ENCODE measurements at regions not wholly inside any gene's neighbourhood (a gene's known extent, or its start where the extent isn't known, plus 50 kb on each side); places are given as distances from the start of the nearest gene placed in this dataset.
"Not testable (repeated sequence)": the region's sequence is repeated elsewhere in the genome, so short reads cannot be mapped to it uniquely, and the experiment has no call there.

- no peak for DNase-seq
Measured at GRCh38 chr5:58294598-58295305, 165.1 kb downstream of the PLK2 start.

- not testable (repeated sequence) for DNase-seq
Measured at GRCh38 chr5:58288275-58288674, 171.6 kb downstream of the PLK2 start.

DNA sequence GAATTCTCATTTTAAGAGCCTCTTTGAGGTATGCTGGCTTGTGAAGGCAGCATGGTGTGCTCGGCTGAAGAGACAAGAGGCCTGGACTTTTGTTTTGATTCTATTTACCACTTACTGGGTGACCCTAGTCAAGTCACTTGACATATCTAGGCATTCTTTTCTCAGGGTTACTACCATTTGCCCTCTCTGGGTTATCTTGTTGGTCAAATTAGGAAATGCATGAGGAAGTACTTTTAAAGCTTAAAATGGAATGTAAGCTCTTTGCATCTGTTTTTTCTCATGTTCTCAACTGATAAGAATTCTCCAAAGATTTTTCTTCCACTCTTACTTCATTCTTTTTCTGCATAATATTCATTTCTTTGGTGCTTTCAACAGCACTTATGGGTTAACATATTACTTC is 173.1 kb downstream of the PLK2 start:
- no peak for DNase-seq

DNA sequence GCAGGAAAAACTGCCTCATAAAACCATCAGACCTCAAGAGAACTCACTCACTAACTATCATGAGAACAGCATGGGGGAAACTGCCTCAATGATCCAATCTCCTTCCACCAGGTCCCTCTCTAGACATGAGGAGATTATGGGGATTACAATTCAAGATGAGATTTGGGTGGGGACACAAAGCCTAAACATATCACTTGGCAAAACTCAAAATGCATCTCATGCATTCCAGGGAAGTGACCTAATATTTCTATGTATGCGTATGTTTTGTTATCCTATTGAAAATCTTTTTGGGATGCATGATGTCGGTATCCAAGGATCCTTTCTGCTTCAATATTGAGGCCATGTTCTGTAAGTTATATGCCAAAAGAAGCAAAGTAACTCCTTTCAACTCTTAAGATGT is 174.0 kb downstream of the PLK2 start:
- no peak for DNase-seq

DNA sequence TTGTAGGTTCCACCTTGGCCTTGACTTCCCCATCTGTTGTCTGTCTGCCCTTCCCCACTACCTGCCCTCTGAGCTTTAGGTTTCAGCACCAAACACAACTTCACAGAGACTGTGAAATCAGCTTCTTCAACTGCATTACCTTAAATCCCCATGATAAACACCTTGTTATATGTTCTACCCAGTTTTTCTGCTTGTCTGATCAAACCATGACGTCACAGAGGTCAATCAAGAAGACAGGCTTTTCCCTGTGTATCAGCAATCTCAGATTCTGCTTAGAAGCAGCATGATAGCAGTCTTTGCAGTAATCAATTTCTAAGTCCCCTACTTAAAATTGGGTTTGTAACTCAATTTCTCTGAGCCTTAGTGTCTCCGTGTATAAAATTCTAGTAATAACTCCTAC is 175.0 kb downstream of the PLK2 start:
- DNase-seq = no peak

GRCh38 chr5:58281189-58281588 is 178.7 kb downstream of the PLK2 start:
- no peak for DNase-seq

- DNase-seq = no peak
Measured at GRCh38 chr5:58279259-58279658, 180.6 kb downstream of the PLK2 start.

DNA sequence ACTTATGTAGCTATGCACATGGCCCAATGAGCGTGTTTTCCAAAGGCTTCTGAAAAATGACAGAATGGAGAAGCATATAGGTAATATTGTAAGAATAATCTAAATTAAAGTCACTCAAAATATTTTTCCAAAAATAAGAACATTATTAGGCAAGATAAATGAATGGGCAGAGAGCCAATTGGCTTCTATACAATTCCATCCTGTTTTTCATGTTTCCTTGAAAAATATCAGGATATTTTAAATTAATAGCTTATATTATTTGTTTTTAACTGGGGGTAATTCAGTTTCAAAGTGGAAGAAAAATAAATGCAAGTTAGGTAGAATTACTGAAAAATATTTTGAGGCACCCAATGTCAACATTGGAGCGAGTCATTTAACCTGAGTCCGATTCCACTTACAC is 183.5 kb downstream of the PLK2 start:
- DNase-seq = no peak

DNA sequence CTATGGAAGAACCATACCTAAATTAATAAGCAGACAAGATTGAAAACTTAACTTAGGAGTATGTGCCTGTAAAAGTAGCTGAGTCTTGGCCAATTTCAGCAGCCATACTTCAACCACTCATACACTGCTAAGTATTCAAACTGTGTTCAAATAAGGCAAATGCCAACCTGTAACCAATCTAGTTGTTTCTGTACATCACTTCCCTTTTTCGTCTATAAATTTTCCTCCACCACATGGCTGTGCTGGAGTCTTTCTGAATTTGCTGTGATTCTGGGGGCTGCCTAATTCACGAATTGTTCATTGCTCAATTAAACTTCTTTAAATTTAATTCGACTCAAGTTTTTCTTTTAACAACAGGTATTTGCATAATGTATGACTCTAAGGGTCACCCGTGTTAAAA is 184.4 kb downstream of the PLK2 start:
- DNase-seq = no peak

DNA sequence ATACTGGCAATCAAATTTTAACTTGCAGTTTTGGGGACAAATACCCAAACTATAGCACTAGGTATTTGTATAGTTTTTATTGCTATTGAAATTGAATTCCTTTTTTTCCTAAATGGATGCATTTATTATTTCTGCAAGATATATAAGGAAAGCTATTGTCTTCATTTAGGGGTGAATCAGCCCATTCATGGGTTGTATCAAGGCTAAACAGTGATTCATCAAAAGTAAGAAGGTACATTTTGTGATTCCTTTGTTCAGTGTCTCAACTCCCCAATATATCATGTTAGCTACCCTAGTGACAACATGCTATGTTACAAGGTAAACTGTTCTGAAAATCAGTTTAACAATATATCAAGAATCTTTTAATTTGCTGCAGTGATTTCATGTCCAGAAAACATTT is 185.7 kb downstream of the PLK2 start:
- no peak for DNase-seq

- DNase-seq = no peak
Measured at GRCh38 chr5:58273711-58274110, 186.2 kb downstream of the PLK2 start.

- DNase-seq = no peak
Measured at GRCh38 chr5:58268268-58268667, 191.6 kb downstream of the PLK2 start.

DNA sequence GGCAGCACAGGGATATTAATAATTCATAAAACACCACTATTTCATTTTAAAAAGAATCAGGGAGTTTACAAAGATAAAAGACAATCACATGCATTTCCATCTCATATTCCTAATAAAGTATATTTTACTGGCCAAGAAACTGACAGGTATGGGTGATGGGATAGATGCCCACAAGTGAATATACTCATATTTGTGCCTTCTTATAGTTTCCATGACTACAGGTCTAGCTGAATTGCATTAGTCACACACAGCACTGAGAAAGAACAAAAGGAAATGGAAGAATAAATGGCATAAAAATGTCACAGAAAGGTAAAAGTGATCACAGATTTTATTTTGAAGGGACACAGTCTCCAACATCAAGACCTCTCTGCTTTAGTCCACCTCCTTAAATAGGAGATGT is 193.5 kb downstream of the PLK2 start:
- DNase-seq = no peak

- no peak for DNase-seq
Measured at GRCh38 chr5:58265246-58265930, 194.5 kb downstream of the PLK2 start.

- no peak for DNase-seq
Measured at GRCh38 chr5:58264276-58264675, 195.6 kb downstream of the PLK2 start.

DNA sequence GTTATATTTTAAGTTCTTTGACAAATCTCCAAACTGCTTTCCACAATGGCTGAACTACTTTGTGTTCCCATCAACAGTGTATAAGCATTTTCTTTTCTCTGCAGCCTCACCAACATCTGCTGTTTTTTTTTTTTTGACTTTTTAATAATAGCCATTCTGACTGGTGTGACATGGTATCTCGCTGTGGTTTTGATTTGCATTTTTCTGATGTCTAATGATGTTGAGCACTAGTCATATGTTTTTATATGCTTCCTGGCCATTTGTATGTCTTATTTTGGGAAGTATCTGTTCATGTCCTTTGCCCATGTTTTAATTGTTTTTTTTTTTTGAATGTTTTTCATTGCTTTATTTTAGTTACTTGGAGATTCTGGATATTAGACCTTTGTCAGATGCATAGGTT is 196.6 kb downstream of the PLK2 start:
- DNase-seq = no peak

DNA sequence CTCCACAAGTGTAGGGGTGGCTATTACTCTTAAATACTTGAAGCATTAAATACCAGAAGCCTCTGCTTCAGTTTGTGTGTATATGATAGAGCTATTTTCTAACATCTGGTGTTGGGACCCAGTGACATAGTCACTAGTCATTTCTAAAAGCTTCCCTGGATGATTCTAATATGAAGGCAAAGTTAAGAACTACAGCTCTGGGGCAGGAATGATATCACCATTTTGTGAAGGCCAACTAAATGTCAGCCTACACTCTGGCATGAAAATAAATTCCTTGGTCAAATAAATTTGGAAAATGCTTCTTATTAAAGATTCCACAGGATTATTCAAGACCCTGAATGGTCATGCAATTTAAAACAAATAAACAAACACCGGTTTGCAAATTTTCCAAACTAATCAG is 197.7 kb downstream of the PLK2 start:
- no peak for DNase-seq

GRCh38 chr5:58261605-58262004 is 198.3 kb downstream of the PLK2 start:
- DNase-seq = no peak

- DNase-seq = no peak
Measured at GRCh38 chr5:58260243-58260642, 199.6 kb downstream of the PLK2 start.

DNA sequence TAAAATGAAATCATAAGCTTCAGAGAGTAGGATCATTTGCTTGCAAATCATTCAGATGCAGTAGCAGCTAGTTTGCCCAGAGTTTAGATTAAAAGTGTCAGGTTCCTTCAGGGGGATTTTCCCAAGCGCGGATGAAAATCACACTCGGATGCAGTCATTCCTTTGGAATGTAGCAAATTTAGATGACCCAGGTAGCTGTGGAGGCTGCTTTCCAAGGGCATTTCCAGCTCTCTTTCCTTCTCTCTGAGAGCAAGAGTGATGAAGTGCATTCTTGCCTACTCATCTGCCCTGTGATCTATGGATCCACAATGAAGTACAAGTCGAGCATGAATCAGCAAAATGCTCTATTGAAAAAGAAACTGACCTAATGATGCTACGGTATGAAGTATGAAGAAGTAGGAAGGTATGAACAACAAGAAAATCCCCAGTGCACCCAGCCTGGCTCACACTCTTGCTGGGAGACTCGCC is 200.2 kb downstream of the PLK2 start:
- DNase-seq = no peak

GRCh38 chr5:58258984-58259684 is 200.8 kb downstream of the PLK2 start:
- DNase-seq = no peak

DNA sequence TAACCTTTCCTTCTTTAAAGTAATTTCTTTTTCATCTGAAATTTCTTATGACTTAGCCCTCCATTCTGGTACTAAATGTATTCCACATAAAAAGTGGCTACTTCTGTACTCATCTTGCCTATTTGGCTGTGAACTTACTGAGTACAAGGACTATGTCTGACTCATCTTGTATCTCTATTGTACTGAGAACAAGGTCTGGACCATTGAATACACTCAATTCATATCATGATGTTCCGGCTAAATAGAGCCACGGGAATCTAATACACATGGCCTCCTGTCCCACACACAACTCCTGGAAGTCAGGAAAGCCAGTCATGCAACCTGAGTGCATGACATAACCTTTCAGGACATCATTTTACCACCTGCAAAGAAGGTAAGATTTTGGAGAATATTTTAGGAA is 203.9 kb downstream of the PLK2 start:
- no peak for DNase-seq

GRCh38 chr5:58255386-58255785 is 204.5 kb downstream of the PLK2 start:
- DNase-seq = no peak

GRCh38 chr5:58248221-58248620 is 211.7 kb downstream of the PLK2 start:
- DNase-seq = no peak

Data from activated T-cell treated with anti-CD3 and anti-CD28 coated beads for 4 hours (primary cell).